GM12801 (cell line): ENCODE measurements at regions not wholly inside any gene's neighbourhood (a gene's known extent, or its start where the extent isn't known, plus 50 kb on each side); places are given as distances from the start of the nearest gene placed in this dataset.

Experiments used
- TF ChIP-seq, protein P1 (sequence below): IDR thresholded peaks from one replicate; pipeline ENCODE4 v1.5.1; 2011; ENCODE audit warnings: control low read depth; ENCODE audit not compliant: insufficient read length; ENCODE audit errors: extremely low read depth

- TF ChIP-seq, protein P1, sequence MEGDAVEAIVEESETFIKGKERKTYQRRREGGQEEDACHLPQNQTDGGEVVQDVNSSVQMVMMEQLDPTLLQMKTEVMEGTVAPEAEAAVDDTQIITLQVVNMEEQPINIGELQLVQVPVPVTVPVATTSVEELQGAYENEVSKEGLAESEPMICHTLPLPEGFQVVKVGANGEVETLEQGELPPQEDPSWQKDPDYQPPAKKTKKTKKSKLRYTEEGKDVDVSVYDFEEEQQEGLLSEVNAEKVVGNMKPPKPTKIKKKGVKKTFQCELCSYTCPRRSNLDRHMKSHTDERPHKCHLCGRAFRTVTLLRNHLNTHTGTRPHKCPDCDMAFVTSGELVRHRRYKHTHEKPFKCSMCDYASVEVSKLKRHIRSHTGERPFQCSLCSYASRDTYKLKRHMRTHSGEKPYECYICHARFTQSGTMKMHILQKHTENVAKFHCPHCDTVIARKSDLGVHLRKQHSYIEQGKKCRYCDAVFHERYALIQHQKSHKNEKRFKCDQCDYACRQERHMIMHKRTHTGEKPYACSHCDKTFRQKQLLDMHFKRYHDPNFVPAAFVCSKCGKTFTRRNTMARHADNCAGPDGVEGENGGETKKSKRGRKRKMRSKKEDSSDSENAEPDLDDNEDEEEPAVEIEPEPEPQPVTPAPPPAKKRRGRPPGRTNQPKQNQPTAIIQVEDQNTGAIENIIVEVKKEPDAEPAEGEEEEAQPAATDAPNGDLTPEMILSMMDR, result no peak
Measured at GRCh38 chr15:36062357-36062756, 516.4 kb upstream of the DPH6 start.

- TF ChIP-seq, protein P1, result no peak
Measured at GRCh38 chr15:36066757-36067156, 512.7 kb upstream of the CDIN1 start.

GRCh38 chr15:36067483-36068274 is 511.7 kb upstream of the CDIN1 start:
- TF ChIP-seq, protein P1, result no peak

DNA sequence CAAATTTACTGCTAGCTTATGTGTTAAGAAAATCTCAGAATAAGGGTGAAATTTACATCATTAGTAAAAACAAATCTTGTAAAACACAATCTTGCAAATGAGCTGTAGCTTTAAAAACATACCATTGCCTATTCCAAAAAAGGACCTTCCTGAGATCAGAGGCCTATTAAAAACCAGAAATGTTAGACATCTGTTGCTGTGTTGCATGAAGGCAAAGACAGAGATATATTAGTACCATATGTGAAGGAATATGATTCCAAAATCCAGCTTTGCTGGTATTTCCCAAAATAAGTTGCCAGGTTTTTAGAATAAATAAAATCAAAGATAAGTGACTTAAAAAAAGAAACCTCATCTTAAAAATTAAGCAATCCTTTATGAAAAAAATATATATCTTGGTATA is 504.1 kb upstream of the CDIN1 start:
- TF ChIP-seq, protein P1, result no peak

- TF ChIP-seq, protein P1, result no peak
Measured at GRCh38 chr15:36079021-36079420, 500.4 kb upstream of the CDIN1 start.

- TF ChIP-seq, protein P1, result no peak
Measured at GRCh38 chr15:36080759-36081158, 498.7 kb upstream of the CDIN1 start.

- TF ChIP-seq, protein P1, result no peak
Measured at GRCh38 chr15:36090286-36090946, 489.0 kb upstream of the CDIN1 start.
